Parathyroid adenoma (tissue), 2 donors: ENCODE measurements at regions not wholly inside any gene's neighbourhood (a gene's known extent, or its start where the extent isn't known, plus 50 kb on each side); places are given as distances from the start of the nearest gene placed in this dataset.

Experiments
- H2AFZ ChIP-seq: fragments of 300-600 bp; sonication (generic); one replicate; pipeline ENCODE4 v1.7.0; 2017; ENCODE audit warnings: antibody characterized with exemption, mild to moderate bottlenecking
- H3K27ac ChIP-seq: fragments of 300-600 bp; sonication (generic); one replicate; pipeline ENCODE4 v1.7.0; 2017
- H3K27me3 ChIP-seq: fragments of 300-600 bp; sonication (generic); one replicate; pipeline ENCODE4 v1.7.0; 2017; ENCODE audit warnings: low read length; ENCODE audit not compliant: control insufficient read depth, insufficient read depth
- H3K36me3 ChIP-seq: fragments of 300-600 bp; sonication (generic); one replicate; pipeline ENCODE4 v1.7.0; 2017; ENCODE audit warnings: low read length; ENCODE audit not compliant: control insufficient read depth, insufficient read depth
- H3K4me1 ChIP-seq: fragments of 300-600 bp; sonication (generic); one replicate; pipeline ENCODE4 v1.7.0; 2017; ENCODE audit warnings: control low read depth
- H3K4me2 ChIP-seq: fragments of 300-600 bp; sonication (generic); one replicate; pipeline ENCODE4 v1.7.0; 2017; ENCODE audit warnings: low read length
- H3K4me3 ChIP-seq: fragments of 300-600 bp; sonication (generic); one replicate; pipeline ENCODE4 v1.7.0; 2017; ENCODE audit warnings: low read depth, low read length
- H3K79me2 ChIP-seq: fragments of 300-600 bp; sonication (generic); one replicate; pipeline ENCODE4 v1.7.0; 2017; ENCODE audit warnings: control low read depth
- H3K9ac ChIP-seq: fragments of 300-600 bp; sonication (generic); one replicate; pipeline ENCODE4 v1.7.0; 2017; ENCODE audit warnings: mild to moderate bottlenecking
- H3K9me3 ChIP-seq: fragments of 300-600 bp; sonication (generic); one replicate; pipeline ENCODE4 v1.7.0; 2017; ENCODE audit warnings: low read length; ENCODE audit not compliant: control insufficient read depth
- TF ChIP-seq, protein P1 (sequence below): fragments of 300-600 bp; sonication (generic); IDR thresholded peaks from one replicate; pipeline ENCODE4 v1.7.0; 2017; ENCODE audit warnings: antibody characterized with exemption, mild to moderate bottlenecking
- donor health status: primary hyperparathyroidism.

DNA sequence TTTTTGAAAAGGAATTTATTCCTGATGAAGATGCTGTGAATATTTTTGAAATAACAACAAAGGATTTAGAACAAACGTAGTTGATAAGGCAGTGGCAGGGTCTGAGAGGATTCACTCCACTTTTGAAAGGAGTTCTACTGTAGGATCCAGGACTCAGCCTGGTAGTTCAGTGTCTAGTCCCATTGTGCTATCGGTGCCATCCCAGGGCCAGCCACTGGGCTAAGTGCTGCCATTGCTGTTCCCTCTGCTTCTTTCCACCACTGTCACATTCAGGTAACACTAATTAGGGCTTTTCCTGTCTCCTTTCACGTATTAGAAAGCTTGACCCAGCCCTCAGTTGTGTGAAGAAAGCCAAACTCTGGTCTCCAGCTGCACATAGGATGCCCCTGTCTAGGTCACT is 177.3 kb downstream of the TEX36 start:
- Histone ChIP-seq H3K9me3 (no peaks in the 10 kb centered on the region), H3K27ac (no peak overlapping the region), H3K4me2 (no peak overlapping the region), H3K79me2 (no peaks in the 10 kb centered on the region), H3K4me3 (no peak overlapping the region), H3K36me3 (no peaks in the 10 kb centered on the region), H3K9ac (no peak overlapping the region), H3K4me1 (no peaks in the 10 kb centered on the region), H3K27me3 (no peaks in the 10 kb centered on the region), H2AFZ (no peak overlapping the region)
- TF ChIP-seq, protein P1, sequence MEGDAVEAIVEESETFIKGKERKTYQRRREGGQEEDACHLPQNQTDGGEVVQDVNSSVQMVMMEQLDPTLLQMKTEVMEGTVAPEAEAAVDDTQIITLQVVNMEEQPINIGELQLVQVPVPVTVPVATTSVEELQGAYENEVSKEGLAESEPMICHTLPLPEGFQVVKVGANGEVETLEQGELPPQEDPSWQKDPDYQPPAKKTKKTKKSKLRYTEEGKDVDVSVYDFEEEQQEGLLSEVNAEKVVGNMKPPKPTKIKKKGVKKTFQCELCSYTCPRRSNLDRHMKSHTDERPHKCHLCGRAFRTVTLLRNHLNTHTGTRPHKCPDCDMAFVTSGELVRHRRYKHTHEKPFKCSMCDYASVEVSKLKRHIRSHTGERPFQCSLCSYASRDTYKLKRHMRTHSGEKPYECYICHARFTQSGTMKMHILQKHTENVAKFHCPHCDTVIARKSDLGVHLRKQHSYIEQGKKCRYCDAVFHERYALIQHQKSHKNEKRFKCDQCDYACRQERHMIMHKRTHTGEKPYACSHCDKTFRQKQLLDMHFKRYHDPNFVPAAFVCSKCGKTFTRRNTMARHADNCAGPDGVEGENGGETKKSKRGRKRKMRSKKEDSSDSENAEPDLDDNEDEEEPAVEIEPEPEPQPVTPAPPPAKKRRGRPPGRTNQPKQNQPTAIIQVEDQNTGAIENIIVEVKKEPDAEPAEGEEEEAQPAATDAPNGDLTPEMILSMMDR: no peak

DNA sequence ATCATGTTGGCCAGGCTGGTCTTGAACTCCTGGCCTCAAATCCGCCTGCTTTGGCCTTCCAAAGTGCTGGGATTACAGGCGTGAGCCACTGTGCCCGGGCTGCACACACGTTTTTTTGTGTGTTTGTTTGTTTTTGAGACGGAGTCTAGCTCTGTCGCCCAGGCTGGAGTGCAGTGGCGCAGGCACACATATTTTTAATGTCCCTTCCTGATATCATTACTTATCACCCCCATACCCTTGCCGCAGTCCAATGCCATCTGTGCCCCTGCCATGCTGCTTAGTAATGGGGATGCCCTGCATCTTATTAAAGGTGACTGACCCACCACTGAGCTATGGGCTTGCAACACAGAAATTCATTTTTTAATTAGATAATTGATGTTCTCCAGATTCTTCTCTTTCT is 180.7 kb downstream of the TEX36 start:
- Histone ChIP-seq H3K9me3 (no peaks in the 10 kb centered on the region), H2AFZ (no peak overlapping the region), H3K36me3 (no peaks in the 10 kb centered on the region), H3K79me2 (no peaks in the 10 kb centered on the region), H3K9ac (no peak overlapping the region), H3K27me3 (no peaks in the 10 kb centered on the region), H3K4me2 (no peak overlapping the region), H3K4me3 (no peak overlapping the region), H3K4me1 (no peaks in the 10 kb centered on the region), H3K27ac (no peak overlapping the region)
- TF ChIP-seq, protein P1: no peak

DNA sequence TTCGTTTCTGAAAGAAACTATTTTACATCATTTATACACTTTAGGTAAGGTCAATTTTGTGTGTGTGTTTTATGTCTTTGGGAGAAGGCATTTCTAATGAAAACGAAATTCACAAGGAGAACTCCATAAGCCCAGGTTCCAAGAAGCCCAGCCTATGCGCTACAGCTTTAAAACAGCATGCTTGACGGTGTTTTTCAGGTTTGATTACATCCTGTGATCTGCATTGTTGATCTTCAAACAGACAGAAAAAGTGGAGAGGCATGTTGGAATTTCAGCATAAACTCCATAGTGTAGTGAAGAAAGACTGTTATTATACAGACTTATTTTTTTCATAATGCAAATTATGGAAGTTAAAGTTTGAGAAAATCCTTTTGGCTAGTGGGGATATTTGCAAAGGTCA is 187.6 kb downstream of the TEX36 start:
- Histone ChIP-seq H3K4me1 (no peaks in the 10 kb centered on the region), H3K27me3 (no peaks in the 10 kb centered on the region), H2AFZ (no peak overlapping the region), H3K4me3 (no peak overlapping the region), H3K36me3 (no peaks in the 10 kb centered on the region), H3K9me3 (no peaks in the 10 kb centered on the region), H3K79me2 (no peaks in the 10 kb centered on the region), H3K4me2 (no peak overlapping the region), H3K27ac (no peak overlapping the region), H3K9ac (no peak overlapping the region)
- TF ChIP-seq, protein P1: no peak

DNA sequence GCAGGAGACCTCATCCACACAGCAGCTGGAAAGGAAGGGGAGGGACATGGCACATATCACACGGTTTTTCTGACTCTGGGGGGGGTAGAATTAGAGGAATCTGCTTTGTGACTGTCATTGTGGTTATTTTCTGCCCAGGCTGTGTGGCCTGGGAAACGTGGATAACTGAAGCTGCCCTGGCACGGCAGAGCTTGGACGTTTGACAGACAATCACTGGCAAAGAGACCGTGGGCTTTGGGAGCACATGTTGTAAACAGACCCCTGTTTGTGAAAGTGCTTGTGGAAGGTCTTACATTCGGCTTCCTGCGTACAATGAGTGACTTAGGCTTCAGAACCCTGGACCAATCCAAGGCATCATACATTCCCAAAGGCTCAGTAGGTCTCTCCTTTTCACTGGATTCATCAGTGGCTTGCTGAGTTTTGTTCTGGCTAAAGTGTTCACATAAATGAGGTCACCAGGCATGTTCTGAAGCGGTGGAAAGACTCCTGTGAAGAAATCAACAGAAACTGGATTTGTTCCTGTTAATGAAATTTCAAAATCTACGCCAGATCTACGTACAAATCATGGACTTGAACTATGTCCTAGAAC is 188.2 kb downstream of the TEX36 start:
- Histone ChIP-seq H2AFZ (no peak overlapping the region), H3K4me2 (no peak overlapping the region), H3K27me3 (no peaks in the 10 kb centered on the region), H3K79me2 (no peaks in the 10 kb centered on the region), H3K4me3 (no peak overlapping the region), H3K27ac (no peak overlapping the region), H3K4me1 (no peaks in the 10 kb centered on the region), H3K9ac (no peak overlapping the region), H3K9me3 (no peaks in the 10 kb centered on the region), H3K36me3 (no peaks in the 10 kb centered on the region)
- TF ChIP-seq, protein P1: no peak

DNA sequence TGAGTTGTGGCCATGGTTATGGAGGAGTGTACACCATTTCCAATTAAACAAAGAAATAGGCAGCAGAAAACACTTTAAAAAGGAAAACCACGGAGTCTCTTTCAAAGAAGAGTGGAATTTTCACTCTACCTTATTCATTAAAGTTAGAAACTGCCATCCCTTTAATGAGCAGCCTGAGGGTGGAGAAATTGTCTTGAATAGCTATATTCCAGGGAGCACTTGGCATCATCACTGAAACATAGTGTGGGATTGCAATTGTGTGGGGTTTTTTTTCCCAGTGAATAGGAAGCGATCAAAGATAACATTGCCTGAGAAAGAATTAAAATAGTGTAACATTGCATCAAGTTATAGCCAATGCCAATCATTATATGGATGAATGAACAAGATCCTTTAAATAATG is 191.6 kb downstream of the TEX36 start:
- no peak overlapping the region for H3K4me2 ChIP-seq
- H3K9ac ChIP-seq: no peak overlapping the region

More for the DNA sequence above, 191.6 kb downstream of the TEX36 start:
- Histone ChIP-seq H3K36me3 (no peaks in the 10 kb centered on the region), H2AFZ (no peak overlapping the region), H3K4me1 (no peaks in the 10 kb centered on the region), H3K27ac (no peak overlapping the region), H3K27me3 (no peaks in the 10 kb centered on the region), H3K79me2 (no peaks in the 10 kb centered on the region), H3K9me3 (no peaks in the 10 kb centered on the region), H3K4me3 (no peak overlapping the region)
- TF ChIP-seq, protein P1: no peak
